Cardiac fibroblast (primary cell): ENCODE measurements at regions not wholly inside any gene's neighbourhood (a gene's known extent, or its start where the extent isn't known, plus 50 kb on each side); places are given as distances from the start of the nearest gene placed in this dataset.
"Not testable (repeated sequence)": the region's sequence is repeated elsewhere in the genome, so short reads cannot be mapped to it uniquely, and the experiment has no call there.

Experiments used
- DNase-seq, 2 donors: peaks; one replicate each; pipeline versions ENCODE4 v3.0.0 to v3.0.0-alpha.2; 2010; ENCODE audit warnings: low read depth in 2 of 2
- H3K4me3 ChIP-seq, 2 donors: replicated peaks in 1 of 2; 1 replicate in 1 of 2; 2 replicates in 1 of 2; pipeline ENCODE4 v1.5.1; 2011; ENCODE audit warnings: low read depth in 2 of 2, low read length in 2 of 2, mild to moderate bottlenecking in 2 of 2, moderate library complexity in 1 of 2
- TF ChIP-seq, protein P1 (sequence below): IDR thresholded peaks from one replicate; pipeline ENCODE4 v1.5.1; 2011; ENCODE audit warnings: low read depth, mild to moderate bottlenecking, low read length, inconsistent platforms

DNA sequence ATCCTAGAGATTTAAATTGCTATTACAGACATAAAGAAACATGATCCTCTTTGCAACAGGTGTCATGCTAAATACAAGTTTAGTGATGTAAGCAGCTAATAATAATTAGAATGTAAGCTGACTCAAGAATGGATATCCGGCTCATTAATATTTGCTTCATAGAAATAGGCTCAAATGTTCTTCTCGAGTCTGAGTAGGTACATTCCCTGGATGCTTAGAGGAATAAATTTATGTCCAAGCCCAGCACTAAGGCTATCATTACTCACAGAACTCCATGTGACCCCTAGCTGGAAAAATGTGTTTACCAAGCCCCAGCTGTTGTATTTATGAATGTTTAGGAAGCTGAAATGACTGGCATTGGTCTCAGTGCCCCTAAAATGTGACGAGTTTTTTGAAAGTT lies 87.6 kb upstream of the TSPAN7 start:
- TF ChIP-seq, protein P1, sequence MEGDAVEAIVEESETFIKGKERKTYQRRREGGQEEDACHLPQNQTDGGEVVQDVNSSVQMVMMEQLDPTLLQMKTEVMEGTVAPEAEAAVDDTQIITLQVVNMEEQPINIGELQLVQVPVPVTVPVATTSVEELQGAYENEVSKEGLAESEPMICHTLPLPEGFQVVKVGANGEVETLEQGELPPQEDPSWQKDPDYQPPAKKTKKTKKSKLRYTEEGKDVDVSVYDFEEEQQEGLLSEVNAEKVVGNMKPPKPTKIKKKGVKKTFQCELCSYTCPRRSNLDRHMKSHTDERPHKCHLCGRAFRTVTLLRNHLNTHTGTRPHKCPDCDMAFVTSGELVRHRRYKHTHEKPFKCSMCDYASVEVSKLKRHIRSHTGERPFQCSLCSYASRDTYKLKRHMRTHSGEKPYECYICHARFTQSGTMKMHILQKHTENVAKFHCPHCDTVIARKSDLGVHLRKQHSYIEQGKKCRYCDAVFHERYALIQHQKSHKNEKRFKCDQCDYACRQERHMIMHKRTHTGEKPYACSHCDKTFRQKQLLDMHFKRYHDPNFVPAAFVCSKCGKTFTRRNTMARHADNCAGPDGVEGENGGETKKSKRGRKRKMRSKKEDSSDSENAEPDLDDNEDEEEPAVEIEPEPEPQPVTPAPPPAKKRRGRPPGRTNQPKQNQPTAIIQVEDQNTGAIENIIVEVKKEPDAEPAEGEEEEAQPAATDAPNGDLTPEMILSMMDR = no peak
- DNase-seq = no peak
- no peak overlapping the region for H3K4me3 ChIP-seq

DNA sequence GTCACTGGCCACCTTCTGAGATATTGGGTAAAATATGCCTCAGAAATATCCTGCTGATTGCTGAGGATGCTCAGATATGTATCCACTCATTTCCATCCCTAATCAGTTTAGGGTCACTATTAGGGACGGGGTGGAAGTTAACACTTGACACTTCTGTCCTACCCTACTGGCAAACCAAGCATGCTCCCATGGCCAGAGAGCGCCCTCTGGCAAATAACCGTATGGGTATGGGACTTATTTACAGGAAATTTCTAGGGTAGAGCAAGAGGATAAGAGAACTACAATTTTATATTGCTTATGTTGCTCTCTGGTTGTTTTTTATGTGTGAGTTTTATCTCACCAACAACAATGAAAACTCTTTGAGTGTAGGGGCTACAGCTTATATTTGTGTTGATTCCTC lies 86.8 kb upstream of the TSPAN7 start:
- no peak overlapping the region for H3K4me3 ChIP-seq
- TF ChIP-seq, protein P1 = no peak
- DNase-seq = no peak

DNA sequence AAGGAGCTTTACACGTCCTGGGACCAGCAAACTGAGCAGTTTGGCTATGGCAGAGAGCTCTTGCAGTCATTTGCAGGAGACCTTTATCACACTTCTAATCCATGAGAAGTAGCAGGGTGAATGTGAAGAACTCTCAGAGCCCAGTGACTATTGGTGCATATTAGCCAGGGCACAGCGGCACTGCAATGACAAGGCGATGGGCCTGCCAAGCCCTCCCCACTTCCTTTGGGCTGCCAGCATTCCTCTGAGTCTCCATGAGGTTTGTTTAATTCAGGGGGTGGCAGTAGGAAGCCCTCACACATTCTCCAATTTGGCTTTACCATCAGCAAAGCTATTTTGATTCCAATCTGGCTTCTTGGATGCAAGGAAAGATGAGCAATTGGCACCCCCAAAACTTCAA lies 79.2 kb upstream of the TSPAN7 start:
- TF ChIP-seq, protein P1 = no peak
- H3K4me3 ChIP-seq = no peak overlapping the region
- DNase-seq = no peak

DNA sequence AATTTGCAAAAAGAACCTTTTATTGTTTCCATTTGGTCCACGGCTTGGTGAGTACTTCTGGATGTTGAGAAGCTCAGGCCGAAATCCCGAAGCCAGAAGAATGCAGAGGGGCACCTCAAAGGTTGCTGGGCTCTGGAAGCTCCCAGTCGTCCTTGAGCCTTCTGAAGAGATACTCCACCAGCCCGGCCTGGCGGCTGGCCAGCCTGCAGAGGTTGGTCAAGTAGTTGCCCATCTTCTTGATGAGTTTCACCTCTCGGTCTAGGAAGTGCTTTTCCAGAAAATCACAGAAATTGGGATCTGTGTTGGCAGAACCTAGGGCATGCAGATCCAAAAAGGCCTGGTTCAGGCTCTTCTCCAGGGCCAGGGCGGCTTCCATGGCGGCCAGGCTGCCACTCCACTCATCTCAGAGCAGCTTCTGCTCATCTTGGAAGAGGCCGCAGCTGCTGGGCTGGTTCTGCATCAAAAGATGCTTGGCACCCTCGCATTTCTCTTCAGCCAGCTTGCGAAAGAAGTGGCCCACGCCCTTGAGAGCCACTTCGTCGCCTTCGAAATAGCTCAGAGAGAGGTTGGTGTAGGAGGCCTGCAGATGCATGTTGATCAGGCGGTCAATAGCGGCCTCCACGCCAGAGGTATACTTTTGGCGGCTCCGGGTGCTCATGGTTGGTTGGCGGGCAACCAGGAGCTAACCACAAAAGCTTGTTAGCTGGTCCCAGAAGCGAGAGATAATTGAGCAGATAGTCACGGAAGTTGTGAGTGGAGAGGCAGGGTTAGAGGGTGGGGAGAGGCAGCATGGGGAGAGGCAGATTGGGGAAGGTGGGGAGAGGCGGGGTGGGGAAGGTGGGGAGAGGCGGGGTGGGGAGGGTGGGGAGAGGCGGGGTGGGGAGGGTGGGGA lies 76.5 kb upstream of the TSPAN7 start:
- TF ChIP-seq, protein P1 = no peak
- DNase-seq = no peak

DNA sequence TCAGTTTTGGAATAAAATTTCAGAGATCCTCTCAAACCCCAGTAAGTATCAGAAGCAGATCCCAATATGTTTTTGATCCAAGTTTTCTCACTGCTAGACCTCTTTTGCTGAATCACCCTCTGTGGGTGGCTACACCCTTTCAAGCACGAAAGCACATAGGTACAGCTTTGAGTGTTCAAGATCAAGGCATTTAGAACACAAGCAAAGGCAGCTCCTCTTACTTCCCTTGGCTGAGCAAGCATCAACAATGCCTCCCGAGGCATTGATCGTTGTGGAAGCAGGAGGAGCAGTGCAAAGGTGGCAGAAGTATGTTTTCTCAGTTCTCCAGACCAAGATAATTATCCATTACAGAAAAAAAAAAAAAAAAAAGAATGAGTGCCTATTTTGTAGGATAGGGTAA lies 72.0 kb upstream of the TSPAN7 start:
- TF ChIP-seq, protein P1 = no peak
- no peak overlapping the region for H3K4me3 ChIP-seq
- no peak for DNase-seq

More for the DNA sequence above, 76.5 kb upstream of the TSPAN7 start:
- no peak overlapping the region for H3K4me3 ChIP-seq

DNA sequence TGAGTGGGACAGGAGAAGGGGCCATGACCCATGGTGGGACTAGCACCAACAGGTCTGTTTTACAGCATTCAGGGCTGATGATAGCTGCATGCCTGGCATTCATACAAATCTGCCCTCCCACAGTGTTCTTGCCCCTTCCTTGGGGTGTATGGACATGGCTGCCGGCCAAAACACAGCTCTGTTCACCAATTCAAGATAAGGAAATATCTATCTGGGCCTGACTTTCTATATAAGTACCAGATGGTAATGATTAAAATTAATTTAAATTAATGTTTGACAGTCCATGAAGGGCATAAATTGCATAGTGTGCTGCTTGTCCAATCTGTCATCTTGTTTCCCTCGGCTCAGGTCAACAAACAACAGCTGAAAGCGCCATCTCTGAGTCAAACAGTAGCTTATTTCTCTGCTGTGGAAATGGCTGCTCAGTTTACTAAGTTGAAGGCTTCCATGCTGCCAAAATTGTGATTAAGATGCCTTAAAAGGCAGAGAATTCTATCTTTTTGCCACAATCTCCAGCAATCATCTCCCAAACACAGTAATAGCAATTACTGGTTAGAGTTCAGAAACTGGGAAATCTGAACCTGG lies 67.0 kb upstream of the TSPAN7 start:
- TF ChIP-seq, protein P1 = no peak
- DNase-seq = peak in 1 of 2 donors; percentile 0
- no peak overlapping the region for H3K4me3 ChIP-seq

DNA sequence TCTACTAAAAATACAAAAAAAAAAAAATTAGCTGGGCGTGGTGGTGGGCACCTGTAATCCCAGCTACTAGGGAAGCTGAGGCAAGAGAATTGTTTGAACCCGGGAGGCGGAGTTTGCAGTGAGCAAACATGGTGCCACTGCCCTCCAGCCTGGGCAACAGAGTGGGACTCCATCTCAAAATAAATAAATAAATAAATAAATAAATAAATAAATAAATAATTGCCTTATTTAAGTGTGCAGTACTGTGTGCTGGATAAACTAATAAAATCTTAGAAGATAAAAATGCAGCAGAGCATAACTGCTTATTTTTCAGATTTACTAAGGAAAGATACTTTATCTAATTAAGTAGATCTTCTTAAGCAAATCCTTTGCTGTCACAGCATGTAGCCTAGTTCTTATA lies 61.7 kb upstream of the TSPAN7 start:
- not testable (repeated sequence) for H3K4me3 ChIP-seq, DNase-seq
